Epithelial cell of proximal tubule (primary cell): ENCODE measurements at regions not wholly inside any gene's neighbourhood (a gene's known extent, or its start where the extent isn't known, plus 50 kb on each side); places are given as distances from the start of the nearest gene placed in this dataset.

Experiments used
- DNase-seq: peaks from one replicate; pipeline ENCODE4 v3.0.0-alpha.2; 2011; ENCODE audit warnings: low read depth
- H3K4me3 ChIP-seq: 2 replicates; pipeline ENCODE4 v1.5.1; 2011; ENCODE audit warnings: low read depth, mild to moderate bottlenecking, low read length
- CTCF ChIP-seq: conservative IDR thresholded peaks from 2 replicates; pipeline ENCODE4 v1.5.1; 2012; ENCODE audit warnings: low read depth, mild to moderate bottlenecking, low read length

GRCh38 chr4:94006932-94007331 is 178.4 kb downstream of the ATOH1 start:
- no peak for TF ChIP-seq CTCF
- H3K4me3 ChIP-seq: no peak overlapping the region
- DNase-seq: no peak

GRCh38 chr4:94011190-94011589 is 182.6 kb downstream of the ATOH1 start:
- H3K4me3 ChIP-seq: no peak overlapping the region
- TF ChIP-seq CTCF: no peak
- no peak for DNase-seq

- no peak overlapping the region for H3K4me3 ChIP-seq
- no peak for DNase-seq
- no peak for TF ChIP-seq CTCF
Observed at GRCh38 chr4:94014484-94015136, 186.1 kb downstream of the ATOH1 start.

GRCh38 chr4:94015956-94016355 is 187.4 kb downstream of the ATOH1 start:
- H3K4me3 ChIP-seq: no peak overlapping the region
- no peak for TF ChIP-seq CTCF
- no peak for DNase-seq

- TF ChIP-seq CTCF: no peak
- no peak for DNase-seq
- no peak overlapping the region for H3K4me3 ChIP-seq
Observed at GRCh38 chr4:94032754-94033153, 174.9 kb upstream of the SMARCAD1 start.

GRCh38 chr4:94036964-94037363 is 170.7 kb upstream of the SMARCAD1 start:
- H3K4me3 ChIP-seq: no peak overlapping the region
- no peak for DNase-seq
- no peak for TF ChIP-seq CTCF

- no peak overlapping the region for H3K4me3 ChIP-seq
- TF ChIP-seq CTCF: no peak
- no peak for DNase-seq
Observed at GRCh38 chr4:94038195-94038594, 169.5 kb upstream of the SMARCAD1 start.
